ENCODE measurements at regions not wholly inside any gene's neighbourhood (a gene's known extent, or its start where the extent isn't known, plus 50 kb on each side); places are given as distances from the start of the nearest gene placed in this dataset.

GRCh38 chr13:84934911-84935310, 864.3 kb downstream of the SLITRK6 start:
- no peak for DNase-seq

DNA sequence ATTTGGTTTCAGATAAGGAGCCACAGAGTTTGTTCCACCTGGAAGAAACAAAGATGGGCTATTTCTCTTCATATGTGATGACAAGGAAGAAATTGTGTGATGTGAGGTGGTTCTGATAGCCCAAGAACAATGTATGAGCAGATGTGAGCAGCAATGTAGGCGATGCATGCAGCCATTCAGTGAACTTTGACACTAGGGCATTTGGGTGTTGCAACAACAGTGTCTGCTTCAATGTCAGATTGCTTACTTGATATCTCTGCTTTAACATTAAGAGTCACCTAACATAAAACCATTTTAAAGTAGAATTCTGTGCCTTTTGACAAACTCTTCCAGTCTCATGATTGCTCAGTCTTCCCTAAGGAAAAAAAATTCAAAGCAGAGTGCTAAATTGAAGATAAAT, 865.4 kb downstream of the SLITRK6 start:
- DNase-seq = no peak

- DNase-seq = no peak
These were observed 868.0 kb downstream of the SLITRK6 start for GRCh38 chr13:84931264-84931663.

DNA sequence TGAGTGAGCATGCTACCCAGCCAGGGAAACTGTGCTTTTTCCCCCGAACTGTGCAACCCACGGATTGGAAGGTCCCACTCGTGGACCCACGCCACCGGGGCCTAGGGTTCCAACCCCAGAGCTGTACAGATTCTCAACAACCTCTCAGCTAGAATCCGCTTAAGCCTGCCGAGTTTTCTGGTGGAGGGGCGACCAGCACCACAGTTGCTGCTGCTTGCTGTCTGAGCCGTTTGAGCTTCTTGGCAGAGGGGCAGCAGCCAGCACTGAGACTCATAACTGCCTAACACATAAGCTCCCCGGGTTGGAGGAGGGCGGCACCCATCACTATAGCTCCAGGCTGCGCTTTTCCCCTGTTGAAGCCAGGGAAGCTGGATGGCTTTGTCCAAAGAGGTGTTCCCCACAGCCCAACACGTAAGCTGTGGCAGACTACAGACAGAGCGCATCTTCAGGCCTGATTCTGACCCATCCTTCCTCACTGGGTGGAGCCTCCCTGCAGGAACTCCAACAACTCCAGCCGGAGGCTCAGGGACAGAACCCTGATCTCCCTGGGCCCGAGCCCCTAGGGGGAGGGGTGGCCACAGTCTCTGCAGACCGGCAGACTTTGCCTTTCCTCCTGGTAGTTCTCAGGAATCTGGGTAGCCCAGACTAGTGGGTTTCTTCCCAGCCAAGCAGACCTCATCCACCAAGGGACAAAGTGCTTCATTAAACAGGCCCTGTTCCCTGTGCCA, 871.6 kb downstream of the SLITRK6 start:
- no peak for DNase-seq

DNA sequence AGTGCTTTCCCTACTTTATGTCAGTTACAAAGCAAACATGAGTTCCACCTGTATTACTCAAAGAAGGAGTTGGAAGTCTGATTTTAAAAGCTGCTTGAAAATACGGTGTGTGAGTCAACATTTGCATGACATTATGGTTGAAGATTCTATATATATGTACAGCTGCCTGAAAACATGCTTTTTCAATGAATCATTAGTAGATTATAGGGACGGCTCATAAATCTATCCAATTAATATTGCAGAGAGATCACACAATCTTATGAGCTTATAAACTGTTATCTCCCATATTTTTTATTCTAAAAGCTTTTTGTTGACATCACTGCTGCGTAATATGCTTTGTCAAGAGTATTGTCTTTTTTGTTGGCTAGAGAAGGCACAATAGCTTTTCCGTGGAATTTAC, 873.8 kb downstream of the SLITRK6 start:
- no peak for DNase-seq

- no peak for DNase-seq
These were observed 875.4 kb downstream of the SLITRK6 start for GRCh38 chr13:84923831-84924230.

- no peak for DNase-seq
These were observed 881.9 kb downstream of the SLITRK6 start for GRCh38 chr13:84917252-84917878.

DNA sequence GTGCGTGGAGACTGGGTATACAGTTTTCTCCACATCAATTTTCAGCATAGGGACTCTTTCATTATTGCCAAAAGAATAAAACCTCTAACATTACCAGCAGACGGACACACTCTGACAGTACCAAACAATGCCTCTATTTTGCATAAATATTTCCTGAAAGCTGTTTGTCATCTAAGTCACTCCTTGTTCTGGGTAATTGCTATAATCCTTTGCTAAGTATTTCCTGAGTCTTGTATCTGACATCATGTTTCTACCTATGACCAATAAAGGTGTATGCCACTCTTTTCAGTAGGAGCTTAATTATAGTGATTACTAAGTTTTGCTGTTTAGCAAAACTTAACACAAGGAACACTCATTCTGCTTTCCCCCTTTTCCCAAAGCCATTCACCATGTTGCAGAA, 886.5 kb downstream of the SLITRK6 start:
- DNase-seq = no peak

DNA sequence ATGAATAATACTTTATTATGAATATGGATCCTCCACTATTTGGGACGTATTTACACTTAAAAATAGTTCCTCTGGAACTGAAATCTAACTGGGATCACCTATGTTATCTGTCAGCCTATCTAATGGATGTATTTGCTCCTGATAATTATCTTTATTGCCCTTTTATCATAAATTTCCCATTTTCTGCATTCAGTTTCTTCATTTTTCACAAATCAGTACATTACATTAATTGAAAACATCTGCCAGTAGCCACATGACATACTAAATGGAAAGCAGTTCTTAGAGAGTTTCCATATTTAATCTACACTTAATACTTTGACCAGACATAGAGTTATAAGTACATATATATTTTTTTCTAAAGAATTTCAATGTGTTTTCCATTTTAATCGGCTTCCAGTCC, 888.8 kb downstream of the SLITRK6 start:
- DNase-seq = no peak

GRCh38 chr13:84903391-84903790, 895.8 kb downstream of the SLITRK6 start:
- no peak for DNase-seq

DNA sequence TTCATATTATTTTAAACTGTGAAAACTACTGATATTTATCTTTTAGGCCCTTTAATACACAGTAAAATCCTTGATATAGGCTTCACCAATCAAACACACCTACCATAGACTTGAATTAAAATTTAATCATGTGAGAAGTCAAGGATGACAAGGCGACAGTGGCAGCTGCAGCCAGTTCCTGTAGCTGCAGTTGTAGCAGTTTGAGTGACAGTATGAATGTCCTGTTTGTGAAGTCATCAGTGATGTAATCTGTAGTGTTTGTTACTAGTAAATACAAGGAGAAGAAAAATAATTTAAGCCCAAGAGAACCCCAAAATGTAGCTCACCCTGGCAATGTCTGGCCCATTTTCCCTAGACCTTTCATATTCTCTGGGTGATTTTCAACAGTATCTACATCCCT, 897.0 kb downstream of the SLITRK6 start:
- DNase-seq = no peak

DNA sequence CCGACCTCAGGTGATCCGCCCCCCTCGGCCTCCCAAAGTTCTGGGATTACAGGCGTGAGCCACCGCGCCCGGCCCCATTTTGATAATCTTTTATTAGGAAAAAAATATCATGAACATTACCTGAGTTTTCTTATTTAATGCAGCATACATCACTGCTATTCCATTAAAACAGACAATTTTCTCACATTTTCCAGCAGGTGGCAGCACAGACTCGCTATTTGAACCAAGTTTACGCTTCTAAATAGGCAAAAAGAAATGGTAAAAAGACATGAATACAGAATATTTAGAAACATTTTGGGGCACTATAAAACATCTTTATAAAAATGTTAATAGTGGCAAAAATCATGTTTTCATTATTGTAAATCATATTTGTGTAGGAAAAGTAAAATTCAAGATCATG, 903.1 kb downstream of the SLITRK6 start:
- DNase-seq = no peak

- DNase-seq = no peak
These were observed 904.5 kb downstream of the SLITRK6 start for GRCh38 chr13:84894749-84895148.

DNA sequence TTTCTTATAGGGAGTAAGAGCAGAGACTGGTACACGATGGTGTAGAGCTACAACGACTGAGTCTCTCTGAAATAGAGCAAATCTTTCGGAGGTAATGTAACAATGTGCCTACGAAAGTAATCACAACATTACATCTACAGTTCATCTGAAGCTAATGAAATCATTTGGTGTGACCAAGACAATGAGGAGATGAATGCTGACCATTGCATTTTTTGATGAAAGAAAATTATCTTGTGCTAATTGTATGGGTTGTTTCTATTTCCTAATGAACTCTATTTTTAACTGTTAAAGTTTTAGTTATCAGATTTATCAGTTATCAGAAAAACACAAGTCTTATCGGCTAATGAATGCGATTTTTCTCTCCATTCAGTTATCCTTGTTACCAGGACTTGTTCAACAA, 913.4 kb downstream of the SLITRK6 start:
- no peak for DNase-seq

- no peak for DNase-seq
These were observed 925.3 kb downstream of the SLITRK6 start for GRCh38 chr13:84873951-84874350.

DNA sequence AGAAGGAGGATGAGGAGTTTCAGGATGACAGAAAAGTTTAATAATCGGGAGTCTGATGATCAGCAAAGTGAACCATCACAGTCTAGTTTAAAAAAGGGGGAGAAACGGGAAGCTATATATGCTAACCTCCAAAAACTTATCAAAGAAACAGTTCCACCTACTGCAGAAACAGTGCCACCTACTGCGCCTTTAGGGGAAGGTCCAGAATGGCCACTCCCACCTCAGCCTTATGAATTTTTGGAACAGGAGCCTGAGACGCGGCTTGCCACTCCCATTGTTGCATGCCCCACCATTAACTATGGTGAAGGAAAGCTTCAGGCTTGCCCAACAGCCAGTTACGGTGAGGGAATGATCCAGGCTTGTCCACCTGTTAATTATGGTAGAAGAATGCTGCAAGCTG, 929.0 kb downstream of the SLITRK6 start:
- DNase-seq = no peak

GRCh38 chr13:84867246-84867645, 932.0 kb downstream of the SLITRK6 start:
- DNase-seq = no peak

DNA sequence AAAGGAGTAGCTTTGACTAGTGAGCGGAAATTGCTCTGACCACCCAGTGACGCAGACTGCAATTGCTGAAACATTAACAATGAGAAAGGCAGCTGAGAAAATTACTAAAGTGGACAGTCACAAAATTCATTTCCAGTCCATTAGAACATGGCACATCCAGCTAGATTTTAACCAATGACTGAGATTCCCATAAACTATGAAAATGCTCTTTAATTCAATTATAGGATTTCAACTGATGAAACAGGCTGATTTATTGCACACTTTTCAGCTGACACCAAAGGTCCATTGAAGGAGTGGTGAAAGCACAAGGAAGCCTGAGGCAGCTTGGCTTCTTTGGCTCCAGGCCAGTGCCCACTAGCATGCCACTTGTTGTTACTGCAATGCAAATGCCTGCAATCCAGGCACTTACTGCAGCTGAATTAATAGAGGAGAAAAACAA, 933.4 kb downstream of the SLITRK6 start:
- DNase-seq = no peak

DNA sequence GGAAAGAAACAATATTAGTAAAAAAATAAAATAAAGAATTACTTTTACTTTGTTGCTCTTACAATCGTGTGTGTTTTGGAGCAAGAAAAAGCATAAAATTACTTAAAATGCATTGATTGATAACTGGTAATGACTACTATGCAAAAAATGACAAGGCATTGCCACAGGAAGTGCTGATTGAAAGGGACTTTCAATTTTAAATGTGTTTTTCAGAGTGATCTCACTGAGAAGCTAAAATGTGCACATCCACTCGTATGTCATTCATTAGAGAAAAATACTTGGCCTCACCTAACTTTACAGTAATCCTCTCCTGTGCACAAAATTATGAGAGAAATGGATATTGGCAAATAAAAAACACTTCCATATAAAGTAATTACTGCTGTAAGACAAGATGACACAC, 934.9 kb downstream of the SLITRK6 start:
- no peak for DNase-seq

- no peak for DNase-seq
These were observed 952.1 kb downstream of the SLITRK6 start for GRCh38 chr13:84847107-84847506.

GRCh38 chr13:84845907-84846619, 953.2 kb downstream of the SLITRK6 start:
- DNase-seq = no peak

DNA sequence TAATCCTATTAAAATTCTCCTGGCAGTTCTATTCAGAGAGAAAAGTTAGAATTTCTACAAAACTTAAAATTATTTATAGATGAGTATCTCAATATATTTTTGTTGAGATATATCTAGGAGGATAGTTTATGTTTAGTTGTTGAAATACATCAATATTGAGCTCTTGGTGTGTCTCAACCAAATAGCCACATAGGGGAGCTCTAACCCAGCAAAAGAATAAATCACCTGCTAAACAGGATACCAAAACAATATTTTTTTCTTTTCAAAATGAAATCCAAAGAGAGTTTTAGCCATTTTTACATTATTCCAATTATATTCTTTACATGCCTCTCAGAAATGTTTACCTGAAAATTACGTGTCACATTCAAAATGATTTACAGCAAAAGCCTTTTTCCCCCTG, 954.7 kb downstream of the SLITRK6 start:
- no peak for DNase-seq

DNA sequence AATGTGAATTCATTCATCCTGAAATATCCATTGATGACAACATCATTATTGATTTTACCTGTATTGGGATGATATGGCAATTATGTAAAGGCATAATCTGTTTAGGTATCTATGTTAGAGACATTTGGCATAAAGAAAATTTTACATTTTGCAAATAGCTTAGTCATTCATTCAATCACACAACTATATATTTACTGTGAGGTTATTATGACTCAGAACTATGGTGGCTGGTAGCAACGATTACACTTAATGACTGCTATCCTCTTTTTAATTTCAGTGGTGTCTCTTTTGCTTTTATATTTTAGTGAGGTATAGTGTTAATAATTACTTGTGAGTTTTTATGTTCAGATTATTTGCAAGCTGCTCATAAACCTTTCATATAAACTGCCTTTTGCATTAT, 955.9 kb downstream of the SLITRK6 start:
- DNase-seq = no peak

GRCh38 chr13:84834201-84834600, 951.9 kb upstream of the SLITRK1 start:
- no peak for DNase-seq

Data from central memory CD4-positive, alpha-beta T cell (primary cell).